IPS-18c (cell line): ENCODE measurements at regions not wholly inside any gene's neighbourhood (a gene's known extent, or its start where the extent isn't known, plus 50 kb on each side); places are given as distances from the start of the nearest gene placed in this dataset.
"Not testable (repeated sequence)": the region's sequence is repeated elsewhere in the genome, so short reads cannot be mapped to it uniquely, and the experiment has no call there.

Experiments used
- H3K4me3 ChIP-seq: 2 replicates; pipeline ENCODE4 v1.7.0; 2013; ENCODE audit warnings: low read depth, mild to moderate bottlenecking, low read length, moderate library complexity; ENCODE audit not compliant: insufficient read depth
- H3K9me3 ChIP-seq: one replicate; pipeline ENCODE4 v1.6.1; 2013; ENCODE audit warnings: mild to moderate bottlenecking, low read length, moderate library complexity; ENCODE audit not compliant: control insufficient read depth, insufficient read depth

GRCh38 chr18:10162340-10162739 is 248.5 kb downstream of the VAPA start:
- Histone ChIP-seq H3K4me3 (no peak overlapping the region), H3K9me3 (no peaks in the 10 kb centered on the region)

- no peak overlapping the region for H3K4me3 ChIP-seq
- H3K9me3 ChIP-seq: no peaks in the 10 kb centered on the region
Observed at GRCh38 chr18:10164271-10165071, 250.7 kb downstream of the VAPA start.

GRCh38 chr18:10166164-10166807 is 252.5 kb downstream of the VAPA start:
- Histone ChIP-seq H3K9me3 (no peaks in the 10 kb centered on the region), H3K4me3 (no peak overlapping the region)

GRCh38 chr18:10167759-10168158 is 253.9 kb downstream of the VAPA start:
- no peak overlapping the region for H3K4me3 ChIP-seq

GRCh38 chr18:10168477-10168876 is 254.7 kb downstream of the VAPA start:
- Histone ChIP-seq H3K9me3 (no peaks in the 10 kb centered on the region), H3K4me3 (no peak overlapping the region)

More at GRCh38 chr18:10167759-10168158, 253.9 kb downstream of the VAPA start:
- H3K9me3 ChIP-seq: no peaks in the 10 kb centered on the region

GRCh38 chr18:10169064-10169562 is 255.3 kb downstream of the VAPA start:
- Histone ChIP-seq H3K9me3 (no peaks in the 10 kb centered on the region), H3K4me3 (no peak overlapping the region)

- no peak overlapping the region for H3K4me3 ChIP-seq
- H3K9me3 ChIP-seq: no peaks in the 10 kb centered on the region
Observed at GRCh38 chr18:10169814-10170213, 256.0 kb downstream of the VAPA start.

- H3K4me3 ChIP-seq: no peak overlapping the region
Observed at GRCh38 chr18:10170375-10170774, 256.6 kb downstream of the VAPA start.

GRCh38 chr18:10175333-10175732 is 261.5 kb downstream of the VAPA start:
- H3K9me3 ChIP-seq, H3K4me3 ChIP-seq: not testable (repeated sequence)

More at GRCh38 chr18:10170375-10170774, 256.6 kb downstream of the VAPA start:
- H3K9me3 ChIP-seq: no peaks in the 10 kb centered on the region

GRCh38 chr18:10179326-10179725 is 265.5 kb downstream of the VAPA start:
- H3K9me3 ChIP-seq, H3K4me3 ChIP-seq: not testable (repeated sequence)

GRCh38 chr18:10182009-10182624 is 268.3 kb downstream of the VAPA start:
- Histone ChIP-seq H3K9me3 (peaks cover under 1% of the 10 kb centered on the region), H3K4me3 (no peak overlapping the region)

GRCh38 chr18:10184776-10185175 is 269.7 kb upstream of the APCDD1 start:
- Histone ChIP-seq H3K9me3 (peaks cover 2% of the 10 kb centered on the region), H3K4me3 (no peak overlapping the region)

- Histone ChIP-seq H3K4me3 (no peak overlapping the region), H3K9me3 (peaks cover 2% of the 10 kb centered on the region)
Observed at GRCh38 chr18:10188971-10189810, 265.2 kb upstream of the APCDD1 start.

GRCh38 chr18:10190564-10190963 is 263.9 kb upstream of the APCDD1 start:
- Histone ChIP-seq H3K9me3 (peaks cover 2% of the 10 kb centered on the region), H3K4me3 (no peak overlapping the region)

- Histone ChIP-seq H3K4me3 (no peak overlapping the region), H3K9me3 (no peaks in the 10 kb centered on the region)
Observed at GRCh38 chr18:10193444-10193843, 261.0 kb upstream of the APCDD1 start.

GRCh38 chr18:10194592-10194991 is 259.8 kb upstream of the APCDD1 start:
- no peak overlapping the region for H3K4me3 ChIP-seq
- no peaks in the 10 kb centered on the region for H3K9me3 ChIP-seq

- no peak overlapping the region for H3K4me3 ChIP-seq
Observed at GRCh38 chr18:10195529-10195928, 258.9 kb upstream of the APCDD1 start.

More at GRCh38 chr18:10195529-10195928, 258.9 kb upstream of the APCDD1 start:
- no peaks in the 10 kb centered on the region for H3K9me3 ChIP-seq
